Caco-2 (cell line): ENCODE measurements at regions not wholly inside any gene's neighbourhood (a gene's known extent, or its start where the extent isn't known, plus 50 kb on each side); places are given as distances from the start of the nearest gene placed in this dataset.

Experiments used
- BruUV-seq: library from RNA; stranded (reverse); fragments of 400-500 nt; replicated peaks from 2 replicates; lab custom pipeline; 2021; lab: Mats Ljungman, UMichigan
- CTCF ChIA-PET: fragments of 300-600 bp; sonication (Branson Sonifier 250); formaldehyde crosslinking; loops from one replicate; lab custom pipeline; 2022; ENCODE audit warnings: antibody characterized with exemption; lab: Charles Lee
- POLR2A ChIA-PET: fragments of 300-600 bp; sonication (Branson Sonifier 250); formaldehyde crosslinking; loops from one replicate; lab custom pipeline; 2022; ENCODE audit warnings: antibody characterized with exemption; lab: Charles Lee
- DNase-seq, 2 experiments: peaks; one replicate each; pipeline versions ENCODE4 v3.0.0 to v3.0.0-alpha.2; 2020 to 2022
- H3K27me3 ChIP-seq: replicated peaks from 2 replicates; pipeline ENCODE4 v1.6.0; 2011; ENCODE audit warnings: low read length; ENCODE audit not compliant: control insufficient read depth, insufficient read depth
- H3K36me3 ChIP-seq: 2 replicates; pipeline ENCODE4 v1.5.1; 2011; ENCODE audit warnings: low read length; ENCODE audit not compliant: control insufficient read depth, insufficient read depth
- H3K4me1 ChIP-seq: fragments of 250-450 bp; sonication (Bioruptor Pico); 2 replicates; pipeline ENCODE4 v1.5.1; 2020; ENCODE audit warnings: mild to moderate bottlenecking
- H3K4me3 ChIP-seq: 2 replicates; pipeline ENCODE4 v1.5.1; 2011; ENCODE audit warnings: low read depth, mild to moderate bottlenecking, control low read depth, low read length
- H3K9me3 ChIP-seq: fragments of 250-450 bp; sonication (Bioruptor Pico); 2 replicates; pipeline ENCODE4 v1.5.1; 2020; ENCODE audit warnings: mild to moderate bottlenecking, moderate library complexity
- H3K27ac Mint-ChIP-seq: one replicate; pipeline ENCODE4 v1.8.0; 2022; ENCODE audit warnings: mixed read lengths; ENCODE audit not compliant: unreplicated experiment
- H3K27me3 Mint-ChIP-seq: one replicate; pipeline ENCODE4 v1.8.0; 2022; ENCODE audit warnings: mixed read lengths; ENCODE audit not compliant: insufficient read depth, unreplicated experiment
- H3K36me3 Mint-ChIP-seq: one replicate; pipeline ENCODE4 v1.8.0; 2022; ENCODE audit warnings: mild to moderate bottlenecking, mixed read lengths; ENCODE audit not compliant: insufficient read depth, unreplicated experiment
- H3K4me1 Mint-ChIP-seq: one replicate; pipeline ENCODE4 v1.8.0; 2022; ENCODE audit warnings: low read depth, mixed read lengths; ENCODE audit not compliant: unreplicated experiment
- H3K4me3 Mint-ChIP-seq: one replicate; pipeline ENCODE4 v1.8.0; 2022; ENCODE audit warnings: mild to moderate bottlenecking, moderate library complexity, mixed read lengths; ENCODE audit not compliant: unreplicated experiment
- H3K9me3 Mint-ChIP-seq: one replicate; pipeline ENCODE4 v1.8.0; 2022; ENCODE audit warnings: mixed read lengths; ENCODE audit not compliant: unreplicated experiment
- intact Hi-C: fragments of 100-400 bp; cut with micrococcal nuclease; formaldehyde crosslinking; loops from one replicate; pipeline ENCODE4 v1.10.0; 2022; ENCODE audit not compliant: unreplicated experiment
- TF ChIP-seq, protein P1 (sequence below), 2 experiments: fragments of 200-600 bp in 1 of 2; IDR thresholded peaks; 1 replicate in 1 of 2; 2 replicates in 1 of 2; pipeline versions ENCODE4 v1.5.1 to v1.8.0; 2011 to 2022; ENCODE audit warnings: antibody characterized with exemption in 1 of 2, control low read depth in 1 of 2, inconsistent platforms in 1 of 2, low read depth in 1 of 2, low read length in 1 of 2, mild to moderate bottlenecking in 1 of 2, moderate library complexity in 1 of 2; ENCODE audit not compliant: insufficient read depth in 1 of 2, severe bottlenecking in 1 of 2, unreplicated experiment in 1 of 2

DNA sequence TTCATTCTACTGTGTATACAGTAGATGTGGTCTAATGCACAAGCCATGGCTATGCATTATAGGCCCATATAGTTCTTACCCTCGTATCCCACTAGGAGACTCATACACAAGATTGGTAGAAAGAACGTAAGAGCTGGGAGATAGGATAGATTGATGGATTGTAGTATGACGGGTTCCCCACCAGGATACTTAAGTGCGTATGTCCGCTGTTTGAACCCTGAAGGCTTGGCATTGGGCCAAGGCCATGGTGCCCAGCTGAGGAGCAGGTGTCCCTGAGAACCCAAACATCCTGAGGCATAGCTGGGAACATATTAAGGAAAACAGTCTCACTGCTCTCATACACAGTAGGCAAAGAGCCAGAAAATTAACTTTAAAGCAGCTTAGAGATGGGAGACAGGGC lies 617.5 kb upstream of the KLF12 start:
- Mint-ChIP-seq H3K27ac (no peak overlapping the region), H3K27me3 (peaks cover 4% of the 10 kb centered on the region), H3K9me3 (no peaks in the 10 kb centered on the region), H3K4me3 (no peak overlapping the region), H3K36me3 (no peaks in the 10 kb centered on the region), H3K4me1 (no peaks in the 10 kb centered on the region)
- intact Hi-C loops: no loop called here
- POLR2A ChIA-PET: no interaction called here
- H3K36me3 ChIP-seq: no peaks in the 10 kb centered on the region
- no peaks in the 10 kb centered on the region for H3K27me3 ChIP-seq
- no TSS peak for BruUV-seq
- H3K4me3 ChIP-seq: no peak overlapping the region
- CTCF ChIA-PET: no interaction called here
- H3K9me3 ChIP-seq: no peaks in the 10 kb centered on the region
- TF ChIP-seq, protein P1, sequence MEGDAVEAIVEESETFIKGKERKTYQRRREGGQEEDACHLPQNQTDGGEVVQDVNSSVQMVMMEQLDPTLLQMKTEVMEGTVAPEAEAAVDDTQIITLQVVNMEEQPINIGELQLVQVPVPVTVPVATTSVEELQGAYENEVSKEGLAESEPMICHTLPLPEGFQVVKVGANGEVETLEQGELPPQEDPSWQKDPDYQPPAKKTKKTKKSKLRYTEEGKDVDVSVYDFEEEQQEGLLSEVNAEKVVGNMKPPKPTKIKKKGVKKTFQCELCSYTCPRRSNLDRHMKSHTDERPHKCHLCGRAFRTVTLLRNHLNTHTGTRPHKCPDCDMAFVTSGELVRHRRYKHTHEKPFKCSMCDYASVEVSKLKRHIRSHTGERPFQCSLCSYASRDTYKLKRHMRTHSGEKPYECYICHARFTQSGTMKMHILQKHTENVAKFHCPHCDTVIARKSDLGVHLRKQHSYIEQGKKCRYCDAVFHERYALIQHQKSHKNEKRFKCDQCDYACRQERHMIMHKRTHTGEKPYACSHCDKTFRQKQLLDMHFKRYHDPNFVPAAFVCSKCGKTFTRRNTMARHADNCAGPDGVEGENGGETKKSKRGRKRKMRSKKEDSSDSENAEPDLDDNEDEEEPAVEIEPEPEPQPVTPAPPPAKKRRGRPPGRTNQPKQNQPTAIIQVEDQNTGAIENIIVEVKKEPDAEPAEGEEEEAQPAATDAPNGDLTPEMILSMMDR (IDR thresholded peaks at IDR 0.05; ENCODE audit: insufficient read depth in 1 of 2, low read depth in 1 of 2, low read length in 1 of 2, severe bottlenecking in 1 of 2, unreplicated experiment in 1 of 2): no peak
- H3K4me1 ChIP-seq: no peaks in the 10 kb centered on the region
- no peak for DNase-seq

DNA sequence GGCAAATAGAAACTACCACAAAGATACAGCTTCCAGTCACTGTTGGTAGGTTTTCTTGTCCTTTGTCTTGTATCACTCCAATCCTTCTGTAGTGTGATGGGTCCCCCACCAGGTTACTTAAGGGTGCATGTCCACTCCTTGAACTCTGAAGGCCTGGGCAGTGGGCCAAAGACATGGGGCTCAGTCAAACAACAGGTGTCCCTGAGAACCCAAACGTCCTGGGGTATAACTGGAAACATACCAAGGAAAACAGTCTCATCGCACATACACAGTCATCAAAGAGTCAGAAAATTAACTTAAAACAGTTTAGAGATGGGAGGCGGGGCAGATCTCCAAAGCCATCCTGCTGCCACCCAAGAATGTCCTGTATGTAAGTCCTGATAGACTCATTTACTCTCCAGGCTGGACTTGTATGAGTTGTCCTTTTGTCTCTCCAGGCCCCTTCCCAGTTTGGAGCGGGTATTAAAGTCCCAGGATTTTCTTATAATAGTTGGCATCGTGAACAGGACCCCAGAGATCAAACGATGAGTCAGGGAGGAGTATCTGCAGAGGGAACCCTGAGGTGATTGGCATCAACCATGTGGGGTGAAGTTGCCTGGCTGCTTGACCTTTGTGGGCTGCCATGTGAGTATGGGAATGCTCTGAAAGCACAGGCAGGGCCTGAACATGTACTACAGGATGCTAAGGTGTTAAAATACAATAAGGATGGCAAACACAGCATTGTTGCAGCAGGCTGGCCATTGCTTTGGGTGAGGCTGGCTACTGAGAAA lies 613.2 kb upstream of the KLF12 start:
- Mint-ChIP-seq H3K27me3 (peaks cover 7% of the 10 kb centered on the region), H3K9me3 (no peaks in the 10 kb centered on the region), H3K4me1 (no peaks in the 10 kb centered on the region), H3K36me3 (no peaks in the 10 kb centered on the region), H3K27ac (no peak overlapping the region), H3K4me3 (no peak overlapping the region)
- no TSS peak for BruUV-seq
- TF ChIP-seq, protein P1 (IDR thresholded peaks at IDR 0.05; ENCODE audit: insufficient read depth in 1 of 2, low read depth in 1 of 2, low read length in 1 of 2, severe bottlenecking in 1 of 2, unreplicated experiment in 1 of 2): no peak
- Histone ChIP-seq H3K36me3 (no peaks in the 10 kb centered on the region), H3K9me3 (no peaks in the 10 kb centered on the region), H3K4me1 (no peaks in the 10 kb centered on the region), H3K4me3 (no peak overlapping the region), H3K27me3 (no peaks in the 10 kb centered on the region)
- no peak for DNase-seq
- intact Hi-C loops: no loop called here
- ChIA-PET POLR2A (no interaction called here), CTCF (no interaction called here)

DNA sequence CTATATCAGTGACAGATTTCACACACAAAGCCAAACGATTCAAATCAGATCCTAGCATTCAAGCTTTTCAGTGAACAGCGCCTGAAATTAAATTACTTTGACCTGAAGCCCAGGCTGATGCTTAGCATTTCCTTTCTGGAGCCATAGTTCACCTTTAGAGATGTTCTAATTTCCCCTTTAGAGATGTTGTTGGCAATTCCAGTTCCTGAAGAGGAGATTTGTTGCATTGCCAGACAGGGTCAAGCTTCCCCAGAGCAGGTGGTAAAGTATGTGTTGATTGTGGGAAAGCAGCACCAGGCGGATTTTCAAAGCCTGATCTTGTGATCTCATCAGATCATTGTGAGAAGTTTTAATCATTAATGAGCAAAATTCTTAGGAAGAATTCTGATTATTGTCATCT lies 609.8 kb upstream of the KLF12 start:
- Histone ChIP-seq H3K36me3 (no peaks in the 10 kb centered on the region), H3K9me3 (no peaks in the 10 kb centered on the region), H3K4me3 (no peak overlapping the region), H3K4me1 (no peaks in the 10 kb centered on the region), H3K27me3 (no peaks in the 10 kb centered on the region)
- BruUV-seq: no TSS peak
- Mint-ChIP-seq H3K27me3 (peaks cover 10% of the 10 kb centered on the region), H3K4me3 (no peak overlapping the region), H3K4me1 (no peaks in the 10 kb centered on the region), H3K36me3 (no peaks in the 10 kb centered on the region), H3K27ac (no peak overlapping the region), H3K9me3 (no peaks in the 10 kb centered on the region)
- intact Hi-C loops: no loop called here
- no peak for DNase-seq
- POLR2A ChIA-PET: no interaction called here
- TF ChIP-seq, protein P1 (IDR thresholded peaks at IDR 0.05; ENCODE audit: insufficient read depth in 1 of 2, low read depth in 1 of 2, low read length in 1 of 2, severe bottlenecking in 1 of 2, unreplicated experiment in 1 of 2): no peak
- CTCF ChIA-PET: no interaction called here
